ACC112 (cell line): ENCODE measurements at regions not wholly inside any gene's neighbourhood (a gene's known extent, or its start where the extent isn't known, plus 50 kb on each side); places are given as distances from the start of the nearest gene placed in this dataset.

Experiments used
- H2AFZ ChIP-seq: fragments of 200-600 bp; sonication (generic); one replicate; pipeline ENCODE4 v1.6.0; 2017; ENCODE audit warnings: antibody characterized with exemption, low read length; ENCODE audit not compliant: unreplicated experiment
- H3K27ac ChIP-seq: fragments of 200-600 bp; sonication (generic); 2 replicates; pipeline ENCODE4 v1.5.1; 2014; ENCODE audit warnings: low read depth, mild to moderate bottlenecking, antibody characterized with exemption, low read length, moderate library complexity
- H3K27me3 ChIP-seq: fragments of 200-600 bp; sonication (generic); 2 replicates; pipeline ENCODE4 v1.6.1; 2014; ENCODE audit warnings: mild to moderate bottlenecking, antibody characterized with exemption, low read length, moderate library complexity, mixed read lengths; ENCODE audit not compliant: insufficient read depth
- H3K36me3 ChIP-seq: fragments of 200-600 bp; sonication (generic); 2 replicates; pipeline ENCODE4 v1.6.1; 2016; ENCODE audit warnings: mild to moderate bottlenecking, antibody characterized with exemption, low read length, moderate library complexity, mixed read lengths; ENCODE audit not compliant: insufficient read depth
- H3K4me1 ChIP-seq: fragments of 200-600 bp; sonication (generic); one replicate; pipeline ENCODE4 v1.6.1; 2016; ENCODE audit warnings: low read length, mixed read lengths; ENCODE audit not compliant: insufficient read depth, unreplicated experiment, control insufficient read depth
- H3K4me3 ChIP-seq: fragments of 200-600 bp; sonication (generic); 2 replicates; pipeline ENCODE4 v1.5.1; 2014; ENCODE audit warnings: mild to moderate bottlenecking, low read depth, low read length
- H3K79me2 ChIP-seq: fragments of 200-600 bp; sonication (generic); one replicate; pipeline ENCODE4 v1.6.0; 2016; ENCODE audit warnings: low read length; ENCODE audit not compliant: control insufficient read depth, unreplicated experiment, insufficient read depth

- Histone ChIP-seq H2AFZ (no peak overlapping the region), H3K27ac (no peak overlapping the region), H3K27me3 (no peaks in the 10 kb centered on the region), H3K4me3 (no peak overlapping the region), H3K36me3 (no peaks in the 10 kb centered on the region), H3K4me1 (no peaks in the 10 kb centered on the region), H3K79me2 (no peaks in the 10 kb centered on the region)
Measured at GRCh38 chr13:105642511-105642958, 892.9 kb downstream of the EFNB2 start.

- no peaks in the 10 kb centered on the region for H3K27me3 ChIP-seq
- no peaks in the 10 kb centered on the region for H3K4me1 ChIP-seq
- H3K79me2 ChIP-seq: no peaks in the 10 kb centered on the region
- H2AFZ ChIP-seq: no peak overlapping the region
- H3K36me3 ChIP-seq: no peaks in the 10 kb centered on the region
- no peak overlapping the region for H3K27ac ChIP-seq
- no peak overlapping the region for H3K4me3 ChIP-seq
Measured at GRCh38 chr13:105641121-105641520, 894.3 kb downstream of the EFNB2 start.

DNA sequence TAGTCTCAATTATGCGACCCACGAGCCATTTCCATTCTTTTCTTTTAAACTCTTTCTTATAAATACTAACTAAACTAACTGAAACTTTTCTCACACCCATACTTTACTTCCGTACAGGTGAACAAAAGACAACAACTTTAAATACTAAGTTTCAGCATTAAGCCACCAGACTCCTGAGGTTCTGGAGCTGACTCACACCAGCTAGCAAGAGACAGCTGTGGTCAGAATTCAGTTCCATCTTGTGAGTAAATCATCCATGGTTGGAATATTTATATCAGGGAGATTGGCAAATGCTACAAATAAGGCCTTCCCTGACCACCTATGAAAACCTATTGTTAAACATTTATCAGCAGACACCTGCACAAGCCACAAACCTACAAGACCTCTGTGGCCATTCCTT is 897.0 kb downstream of the EFNB2 start:
- Histone ChIP-seq H3K4me1 (no peaks in the 10 kb centered on the region), H3K36me3 (no peaks in the 10 kb centered on the region), H3K27me3 (no peaks in the 10 kb centered on the region), H3K27ac (no peak overlapping the region), H2AFZ (no peak overlapping the region), H3K79me2 (no peaks in the 10 kb centered on the region), H3K4me3 (no peak overlapping the region)

- Histone ChIP-seq H3K4me1 (no peaks in the 10 kb centered on the region), H2AFZ (no peak overlapping the region)
Measured at GRCh38 chr13:105634059-105634458, 901.4 kb downstream of the EFNB2 start.

GRCh38 chr13:105630431-105630830 is 905.0 kb downstream of the EFNB2 start:
- Histone ChIP-seq H3K79me2 (no peaks in the 10 kb centered on the region), H3K36me3 (no peaks in the 10 kb centered on the region), H2AFZ (no peak overlapping the region), H3K27me3 (no peaks in the 10 kb centered on the region), H3K4me3 (no peak overlapping the region), H3K27ac (no peak overlapping the region), H3K4me1 (no peaks in the 10 kb centered on the region)

More at GRCh38 chr13:105634059-105634458, 901.4 kb downstream of the EFNB2 start:
- Histone ChIP-seq H3K79me2 (no peaks in the 10 kb centered on the region), H3K27me3 (no peaks in the 10 kb centered on the region), H3K27ac (no peak overlapping the region), H3K4me3 (no peak overlapping the region), H3K36me3 (no peaks in the 10 kb centered on the region)

DNA sequence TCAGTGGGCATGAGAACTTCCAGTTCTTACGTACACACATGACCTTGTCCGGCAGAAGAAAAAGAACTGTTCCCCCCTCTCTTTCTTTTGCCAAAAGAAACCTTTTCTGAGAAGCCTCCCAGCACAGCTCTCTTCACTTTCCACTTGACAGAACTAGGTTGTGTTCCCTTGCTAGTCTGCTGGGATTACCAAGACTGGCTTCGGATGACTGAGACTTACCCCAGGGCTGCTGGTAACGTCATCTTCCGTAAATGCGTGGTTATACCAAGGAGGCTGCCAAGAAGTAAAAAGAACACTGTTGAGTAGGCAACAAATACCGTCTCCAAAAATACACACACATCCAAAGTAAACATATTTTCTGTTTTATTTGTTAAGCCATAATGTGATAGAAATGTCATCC is 908.2 kb downstream of the EFNB2 start:
- Histone ChIP-seq H3K79me2 (no peaks in the 10 kb centered on the region), H3K4me3 (no peak overlapping the region), H3K27ac (no peak overlapping the region), H3K36me3 (no peaks in the 10 kb centered on the region), H2AFZ (no peak overlapping the region), H3K4me1 (no peaks in the 10 kb centered on the region), H3K27me3 (no peaks in the 10 kb centered on the region)

- Histone ChIP-seq H3K27ac (no peak overlapping the region), H3K27me3 (no peaks in the 10 kb centered on the region), H3K36me3 (no peaks in the 10 kb centered on the region), H3K4me3 (no peak overlapping the region), H3K4me1 (no peaks in the 10 kb centered on the region), H3K79me2 (no peaks in the 10 kb centered on the region), H2AFZ (no peak overlapping the region)
Measured at GRCh38 chr13:105625691-105626090, 909.8 kb downstream of the EFNB2 start.

DNA sequence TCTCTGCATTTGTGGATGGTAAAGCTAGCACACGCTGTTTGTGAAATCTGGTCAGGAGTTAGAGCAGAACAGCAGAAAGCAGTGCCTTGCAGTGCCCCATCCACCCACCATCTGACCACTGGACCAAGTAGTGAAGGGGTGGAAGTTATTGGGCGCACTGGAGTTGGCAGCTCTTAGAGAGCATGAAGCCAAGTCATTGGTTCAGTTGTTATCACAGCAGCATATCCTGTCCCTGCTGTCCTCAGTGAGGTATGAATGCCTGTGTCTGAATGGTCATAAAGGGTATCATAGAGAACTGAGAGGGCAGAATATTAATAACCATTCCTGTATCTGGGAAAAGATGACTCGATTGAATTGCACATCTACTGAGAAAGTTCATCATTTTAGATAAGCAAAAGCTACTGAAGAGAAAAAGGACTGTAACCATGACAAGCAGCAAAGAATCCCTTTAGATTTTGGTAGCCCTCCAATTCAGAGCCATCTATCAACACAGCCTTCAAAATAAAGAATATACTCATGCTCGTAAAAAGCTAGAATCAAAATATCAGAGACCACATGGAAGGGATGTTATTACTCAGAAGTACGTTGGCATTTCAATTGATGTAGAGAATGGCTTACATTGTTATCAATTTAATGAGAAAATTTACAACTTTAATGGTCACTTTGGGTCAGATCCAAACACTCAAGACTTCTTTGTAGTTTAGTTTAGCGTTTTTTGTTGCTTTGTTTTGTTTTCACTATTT is 919.0 kb downstream of the EFNB2 start:
- H3K27me3 ChIP-seq: no peaks in the 10 kb centered on the region
- no peaks in the 10 kb centered on the region for H3K79me2 ChIP-seq
- no peak overlapping the region for H3K4me3 ChIP-seq
- peaks cover 3% of the 10 kb centered on the region for H3K4me1 ChIP-seq
- no peaks in the 10 kb centered on the region for H3K36me3 ChIP-seq
- H2AFZ ChIP-seq: no peak overlapping the region
- H3K27ac ChIP-seq: no peak overlapping the region

DNA sequence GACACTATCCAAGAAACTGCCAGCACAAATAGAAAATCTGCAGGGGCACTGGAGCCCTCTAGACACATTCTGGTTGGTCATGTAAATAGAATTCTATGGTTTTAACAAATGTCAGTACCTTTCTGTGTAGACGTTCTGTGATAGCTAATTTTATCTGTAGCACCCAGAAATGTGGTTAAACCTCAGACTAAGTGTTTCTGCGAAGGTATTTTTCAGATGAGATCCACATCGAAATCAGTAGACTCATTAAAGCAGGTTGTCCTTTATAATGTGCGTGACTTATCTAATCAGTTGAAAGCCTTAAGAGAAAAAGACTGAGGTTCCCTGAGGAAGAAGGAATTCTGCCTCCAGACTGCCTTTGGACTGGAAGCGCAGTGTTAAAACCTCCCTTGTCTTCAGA is 922.9 kb downstream of the EFNB2 start:
- Histone ChIP-seq H3K27ac (no peak overlapping the region), H3K4me3 (no peak overlapping the region), H3K79me2 (no peaks in the 10 kb centered on the region), H3K4me1 (peaks cover 3% of the 10 kb centered on the region), H2AFZ (no peak overlapping the region), H3K36me3 (no peaks in the 10 kb centered on the region), H3K27me3 (no peaks in the 10 kb centered on the region)

DNA sequence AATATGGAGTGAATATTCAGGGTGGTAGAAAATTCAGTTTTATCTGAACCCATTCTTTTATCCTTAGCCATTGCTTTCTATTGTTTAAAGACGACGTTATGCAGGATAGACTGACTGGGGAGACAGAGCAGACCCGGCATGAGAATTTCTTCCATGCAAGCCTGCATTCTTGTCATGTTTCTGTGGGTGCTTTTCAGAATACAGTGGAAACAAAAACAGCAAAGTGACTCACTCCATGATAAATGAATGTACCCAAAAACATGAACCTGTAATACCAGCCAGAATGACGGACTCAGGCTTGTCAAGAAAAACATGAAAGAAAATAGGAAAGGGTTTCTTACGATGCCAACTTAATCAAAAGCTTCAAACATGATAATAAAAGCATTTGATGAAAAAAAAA is 924.0 kb downstream of the EFNB2 start:
- Histone ChIP-seq H3K79me2 (no peaks in the 10 kb centered on the region), H3K27me3 (no peaks in the 10 kb centered on the region), H3K4me3 (no peak overlapping the region), H3K4me1 (peaks cover 3% of the 10 kb centered on the region), H3K27ac (no peak overlapping the region), H2AFZ (no peak overlapping the region), H3K36me3 (no peaks in the 10 kb centered on the region)

- Histone ChIP-seq H3K27me3 (no peaks in the 10 kb centered on the region), H3K27ac (no peak overlapping the region), H3K79me2 (no peaks in the 10 kb centered on the region), H2AFZ (no peak overlapping the region), H3K36me3 (no peaks in the 10 kb centered on the region), H3K4me3 (no peak overlapping the region), H3K4me1 (peaks cover 3% of the 10 kb centered on the region)
Measured at GRCh38 chr13:105608104-105608503, 927.4 kb downstream of the EFNB2 start.
